GM12891 (cell line): ENCODE measurements at regions not wholly inside any gene's neighbourhood (a gene's known extent, or its start where the extent isn't known, plus 50 kb on each side); places are given as distances from the start of the nearest gene placed in this dataset.

Experiments
- PAX5 ChIP-seq: IDR thresholded peaks from 2 replicates; pipeline ENCODE4 v1.6.1; 2011; ENCODE audit warnings: low read length, moderate library complexity, mild to moderate bottlenecking; ENCODE audit not compliant: insufficient read depth, severe bottlenecking
- POLR2A ChIP-seq: IDR thresholded peaks from 2 replicates; pipeline ENCODE4 v1.6.1; 2011; ENCODE audit warnings: low read depth, low read length, control low read depth
- POLR2AphosphoS5 ChIP-seq: IDR thresholded peaks from 2 replicates; pipeline ENCODE4 v1.6.1; 2011; ENCODE audit warnings: low read depth, low read length, control low read depth
- POU2F2 ChIP-seq: IDR thresholded peaks from 2 replicates; pipeline ENCODE4 v1.6.1; 2011; ENCODE audit warnings: low read depth, mild to moderate bottlenecking, control low read depth, low read length, moderate library complexity
- SPI1 ChIP-seq: IDR thresholded peaks from 2 replicates; pipeline ENCODE4 v1.6.1; 2011; ENCODE audit warnings: low read depth, low read length, control low read depth
- TAF1 ChIP-seq: IDR thresholded peaks from 2 replicates; pipeline ENCODE4 v1.6.1; 2011; ENCODE audit warnings: low read depth, low read length, control low read depth

GRCh38 chr13:112159575-112160547 lies 92.9 kb downstream of the SOX1 start:
- TF ChIP-seq POLR2A, result no peak
- TF ChIP-seq TAF1, result no peak
- TF ChIP-seq POLR2AphosphoS5, result no peak
- TF ChIP-seq SPI1, result no peak
- TF ChIP-seq PAX5, result no peak
- TF ChIP-seq POU2F2, result no peak
